HG03103 (cell line): ENCODE measurements at regions not wholly inside any gene's neighbourhood (a gene's known extent, or its start where the extent isn't known, plus 50 kb on each side); places are given as distances from the start of the nearest gene placed in this dataset.

ENCODE experiments used
- ATAC-seq: cut with Tn5 transposase; IDR thresholded peaks from one replicate; pipeline ENCODE4 v1.9.1; 2021; ENCODE audit warnings: low read depth; ENCODE audit not compliant: unreplicated experiment

- ATAC-seq: no peak
Measured at GRCh38 chr4:129393976-129394375, 298.0 kb downstream of the C4orf33 start.

- no peak for ATAC-seq
Measured at GRCh38 chr4:129394635-129395034, 298.7 kb downstream of the C4orf33 start.

- no peak for ATAC-seq
Measured at GRCh38 chr4:129403848-129404247, 307.9 kb downstream of the C4orf33 start.

- no peak for ATAC-seq
Measured at GRCh38 chr4:129410115-129410514, 314.2 kb downstream of the C4orf33 start.

GRCh38 chr4:129415004-129415403 is 319.1 kb downstream of the C4orf33 start:
- ATAC-seq: no peak

GRCh38 chr4:129420637-129421036 is 324.7 kb downstream of the C4orf33 start:
- ATAC-seq: no peak

- no peak for ATAC-seq
Measured at GRCh38 chr4:129422277-129422676, 326.3 kb downstream of the C4orf33 start.

- ATAC-seq: no peak
Measured at GRCh38 chr4:129428454-129428853, 332.5 kb downstream of the C4orf33 start.

GRCh38 chr4:129429581-129430320 is 333.8 kb downstream of the C4orf33 start:
- ATAC-seq: no peak

GRCh38 chr4:129437347-129437746 is 341.4 kb downstream of the C4orf33 start:
- ATAC-seq: no peak

- ATAC-seq: no peak
Measured at GRCh38 chr4:129438456-129438981, 342.6 kb downstream of the C4orf33 start.

- no peak for ATAC-seq
Measured at GRCh38 chr4:129446074-129446473, 350.1 kb downstream of the C4orf33 start.

- ATAC-seq: no peak
Measured at GRCh38 chr4:129453524-129454200, 357.7 kb downstream of the C4orf33 start.

- ATAC-seq: no peak
Measured at GRCh38 chr4:129455482-129455881, 359.5 kb downstream of the C4orf33 start.

- no peak for ATAC-seq
Measured at GRCh38 chr4:129468624-129469023, 372.7 kb downstream of the C4orf33 start.

GRCh38 chr4:129474698-129475097 is 378.7 kb downstream of the C4orf33 start:
- no peak for ATAC-seq

- no peak for ATAC-seq
Measured at GRCh38 chr4:129481107-129481506, 385.2 kb downstream of the C4orf33 start.

GRCh38 chr4:129488427-129488826 is 392.5 kb downstream of the C4orf33 start:
- no peak for ATAC-seq

GRCh38 chr4:129490516-129490915 is 394.6 kb downstream of the C4orf33 start:
- no peak for ATAC-seq

GRCh38 chr4:129498626-129499025 is 402.7 kb downstream of the C4orf33 start:
- ATAC-seq: no peak

- no peak for ATAC-seq
Measured at GRCh38 chr4:129514852-129515251, 418.9 kb downstream of the C4orf33 start.

GRCh38 chr4:129515356-129515755 is 419.4 kb downstream of the C4orf33 start:
- no peak for ATAC-seq
